ENCODE measurements at regions not wholly inside any gene's neighbourhood (a gene's known extent, or its start where the extent isn't known, plus 50 kb on each side); places are given as distances from the start of the nearest gene placed in this dataset.

DNA sequence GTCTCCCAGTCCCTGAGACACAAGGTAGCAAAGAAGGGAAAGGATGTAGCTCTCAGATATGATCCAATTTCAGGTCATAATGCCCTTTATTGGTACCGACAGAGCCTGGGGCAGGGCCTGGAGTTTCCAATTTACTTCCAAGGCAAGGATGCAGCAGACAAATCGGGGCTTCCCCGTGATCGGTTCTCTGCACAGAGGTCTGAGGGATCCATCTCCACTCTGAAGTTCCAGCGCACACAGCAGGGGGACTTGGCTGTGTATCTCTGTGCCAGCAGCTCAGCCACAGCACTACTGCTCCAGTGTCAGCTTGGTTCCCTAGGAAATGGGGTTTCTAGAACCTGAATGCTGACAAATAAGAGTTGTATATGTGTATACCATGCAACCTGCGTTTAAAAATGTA is 74.6 kb upstream of the PRSS58 start:
- no peak for TF ChIP-seq MXD4 (CRISPR knock-in tag; IDR thresholded peaks at IDR 0.05; ENCODE audit: borderline replicate concordance)
- TF ChIP-seq, protein P1, sequence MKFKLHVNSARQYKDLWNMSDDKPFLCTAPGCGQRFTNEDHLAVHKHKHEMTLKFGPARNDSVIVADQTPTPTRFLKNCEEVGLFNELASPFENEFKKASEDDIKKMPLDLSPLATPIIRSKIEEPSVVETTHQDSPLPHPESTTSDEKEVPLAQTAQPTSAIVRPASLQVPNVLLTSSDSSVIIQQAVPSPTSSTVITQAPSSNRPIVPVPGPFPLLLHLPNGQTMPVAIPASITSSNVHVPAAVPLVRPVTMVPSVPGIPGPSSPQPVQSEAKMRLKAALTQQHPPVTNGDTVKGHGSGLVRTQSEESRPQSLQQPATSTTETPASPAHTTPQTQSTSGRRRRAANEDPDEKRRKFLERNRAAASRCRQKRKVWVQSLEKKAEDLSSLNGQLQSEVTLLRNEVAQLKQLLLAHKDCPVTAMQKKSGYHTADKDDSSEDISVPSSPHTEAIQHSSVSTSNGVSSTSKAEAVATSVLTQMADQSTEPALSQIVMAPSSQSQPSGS (CRISPR knock-in tag; IDR thresholded peaks at IDR 0.05; ENCODE audit: borderline replicate concordance, low read depth), result no peak
- TF ChIP-seq, protein P2, sequence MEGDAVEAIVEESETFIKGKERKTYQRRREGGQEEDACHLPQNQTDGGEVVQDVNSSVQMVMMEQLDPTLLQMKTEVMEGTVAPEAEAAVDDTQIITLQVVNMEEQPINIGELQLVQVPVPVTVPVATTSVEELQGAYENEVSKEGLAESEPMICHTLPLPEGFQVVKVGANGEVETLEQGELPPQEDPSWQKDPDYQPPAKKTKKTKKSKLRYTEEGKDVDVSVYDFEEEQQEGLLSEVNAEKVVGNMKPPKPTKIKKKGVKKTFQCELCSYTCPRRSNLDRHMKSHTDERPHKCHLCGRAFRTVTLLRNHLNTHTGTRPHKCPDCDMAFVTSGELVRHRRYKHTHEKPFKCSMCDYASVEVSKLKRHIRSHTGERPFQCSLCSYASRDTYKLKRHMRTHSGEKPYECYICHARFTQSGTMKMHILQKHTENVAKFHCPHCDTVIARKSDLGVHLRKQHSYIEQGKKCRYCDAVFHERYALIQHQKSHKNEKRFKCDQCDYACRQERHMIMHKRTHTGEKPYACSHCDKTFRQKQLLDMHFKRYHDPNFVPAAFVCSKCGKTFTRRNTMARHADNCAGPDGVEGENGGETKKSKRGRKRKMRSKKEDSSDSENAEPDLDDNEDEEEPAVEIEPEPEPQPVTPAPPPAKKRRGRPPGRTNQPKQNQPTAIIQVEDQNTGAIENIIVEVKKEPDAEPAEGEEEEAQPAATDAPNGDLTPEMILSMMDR (IDR thresholded peaks at IDR 0.05), result no peak
- TF ChIP-seq SP1 (CRISPR knock-in tag; conservative IDR thresholded peaks at IDR 0.05), result no peak
- TF ChIP-seq ZNF512 (CRISPR knock-in tag; IDR thresholded peaks at IDR 0.05; ENCODE audit: borderline replicate concordance), result no peak
- no peak for TF ChIP-seq NFE2L1 (CRISPR knock-in tag; IDR thresholded peaks at IDR 0.05)
- TF ChIP-seq ZBTB43 (CRISPR knock-in tag; IDR thresholded peaks at IDR 0.05), result no peak
